Fibroblast of peridontal ligament (primary cell): ENCODE measurements at regions not wholly inside any gene's neighbourhood (a gene's known extent, or its start where the extent isn't known, plus 50 kb on each side); places are given as distances from the start of the nearest gene placed in this dataset.
A peak's percentile ranks its signal among the peaks of the same experiment; 100 is the strongest.
"Not testable (repeated sequence)": the region's sequence is repeated elsewhere in the genome, so short reads cannot be mapped to it uniquely, and the experiment has no call there.

Experiments
- DNase-seq: peaks from one replicate; pipeline ENCODE4 v3.0.0-alpha.2; 2010; ENCODE audit errors: extremely low read depth

DNA sequence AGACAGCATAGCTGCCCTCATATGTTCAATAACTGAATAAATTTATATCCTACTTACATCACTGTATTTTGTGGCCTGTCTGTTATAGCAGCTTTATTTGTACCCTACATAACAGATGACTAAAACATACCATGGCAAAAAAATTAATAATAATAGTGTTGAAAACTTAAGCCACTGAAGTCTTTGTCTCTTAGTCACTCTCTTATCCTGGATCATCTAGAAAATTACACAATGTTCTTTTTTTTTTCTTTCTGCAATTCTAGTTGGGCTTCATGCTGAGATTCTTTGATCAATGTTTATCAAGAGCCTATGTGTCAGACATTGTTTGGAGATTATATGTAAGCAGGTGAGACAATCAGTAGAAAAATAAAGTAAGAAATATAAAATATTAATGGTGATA lies 519.3 kb upstream of the ARPP21 start:
- no peak for DNase-seq

- no peak for DNase-seq
These were observed 501.7 kb upstream of the ARPP21 start for GRCh38 chr3:35137612-35138011.

GRCh38 chr3:35141406-35141805 lies 497.9 kb upstream of the ARPP21 start:
- DNase-seq = no peak

- DNase-seq = no peak
These were observed 495.3 kb upstream of the ARPP21 start for GRCh38 chr3:35144011-35144410.

DNA sequence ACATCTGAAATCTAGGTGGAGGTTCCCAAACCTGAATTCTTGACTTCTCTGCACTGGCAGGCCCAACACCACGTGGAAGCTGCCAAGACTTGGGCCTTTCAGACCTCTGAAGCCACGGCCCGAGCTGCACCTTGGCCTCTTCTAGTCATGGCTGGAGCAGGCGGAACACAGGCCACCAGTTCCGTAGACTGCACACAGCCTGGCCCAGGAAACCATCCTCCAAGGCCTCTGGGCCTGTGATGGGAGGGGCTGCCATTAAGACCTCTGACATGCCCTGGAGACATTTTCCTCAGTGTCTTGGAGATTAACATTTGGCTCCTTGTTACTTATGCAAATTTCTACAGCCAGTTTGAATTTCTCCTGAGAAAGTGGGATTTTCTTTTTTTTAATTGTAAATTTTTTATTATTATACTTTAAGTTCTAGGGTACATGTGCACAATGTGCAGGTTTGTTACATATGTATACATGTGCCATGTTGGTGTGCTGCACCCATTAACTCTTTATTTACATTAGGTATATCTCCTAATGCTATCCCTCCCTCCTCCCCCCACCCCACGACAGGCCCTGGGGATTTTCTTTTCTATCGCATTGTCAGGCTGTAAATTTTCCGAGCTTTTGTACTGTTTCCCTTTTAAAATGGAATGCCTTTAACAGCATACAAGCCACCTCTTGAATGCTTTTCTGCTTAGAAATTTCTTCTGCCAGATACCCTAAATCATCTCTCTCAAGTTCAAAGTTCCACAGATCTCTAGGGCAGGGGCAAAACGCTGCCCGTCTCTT lies 492.9 kb upstream of the ARPP21 start:
- not testable (repeated sequence) for DNase-seq

DNA sequence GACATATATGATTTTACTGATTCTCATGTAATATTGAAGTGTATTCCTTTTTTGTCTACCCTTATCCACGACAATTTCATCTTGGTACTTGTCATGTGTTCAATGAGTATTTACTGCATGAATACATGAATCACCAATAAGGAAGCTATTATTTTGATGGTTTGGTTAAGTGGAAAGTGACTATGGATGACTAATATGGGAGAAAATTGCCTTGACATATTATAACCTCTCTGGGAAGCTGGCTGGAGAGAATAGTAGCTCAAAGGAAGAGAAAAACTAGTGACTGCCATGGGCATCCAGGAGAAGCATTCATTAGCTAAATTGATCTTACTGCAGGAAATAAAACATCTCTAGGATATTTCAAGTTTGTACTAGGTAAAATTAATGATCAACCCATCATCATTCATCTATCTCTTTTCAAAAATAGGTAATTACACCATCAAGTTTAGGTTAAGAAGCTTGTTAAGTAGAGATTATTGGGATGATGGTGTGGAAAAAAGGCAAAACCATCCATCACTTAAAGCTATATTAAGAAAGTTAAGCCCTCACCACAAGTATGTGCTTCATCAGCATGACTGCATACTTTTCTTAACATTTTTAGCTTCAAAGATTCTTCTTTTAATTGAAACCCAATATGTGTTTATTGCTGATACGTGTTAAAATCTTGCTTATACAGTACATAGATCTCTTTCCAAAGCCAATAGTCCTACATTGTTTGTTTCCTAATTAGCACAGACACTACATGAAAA lies 455.2 kb upstream of the ARPP21 start:
- no peak for DNase-seq

DNA sequence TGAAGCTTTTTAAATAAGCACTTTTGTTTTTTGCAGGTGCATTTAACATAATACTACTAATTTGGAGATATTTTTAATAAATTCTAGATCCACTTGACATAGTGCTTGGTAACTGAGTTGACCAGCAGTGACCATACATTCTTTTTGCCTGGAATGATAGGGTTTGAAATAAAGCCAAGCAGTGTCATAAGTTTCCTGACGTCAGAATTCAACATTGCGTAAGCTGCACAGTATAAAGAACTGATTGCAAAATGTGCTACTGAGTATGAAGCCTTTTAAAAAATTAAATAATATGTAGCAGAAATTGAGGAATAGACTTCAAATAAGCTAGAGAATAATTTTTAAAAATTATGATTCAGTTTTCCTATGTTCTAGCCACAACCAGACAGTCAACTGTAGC lies 454.6 kb upstream of the ARPP21 start:
- DNase-seq = peak; percentile 5

DNA sequence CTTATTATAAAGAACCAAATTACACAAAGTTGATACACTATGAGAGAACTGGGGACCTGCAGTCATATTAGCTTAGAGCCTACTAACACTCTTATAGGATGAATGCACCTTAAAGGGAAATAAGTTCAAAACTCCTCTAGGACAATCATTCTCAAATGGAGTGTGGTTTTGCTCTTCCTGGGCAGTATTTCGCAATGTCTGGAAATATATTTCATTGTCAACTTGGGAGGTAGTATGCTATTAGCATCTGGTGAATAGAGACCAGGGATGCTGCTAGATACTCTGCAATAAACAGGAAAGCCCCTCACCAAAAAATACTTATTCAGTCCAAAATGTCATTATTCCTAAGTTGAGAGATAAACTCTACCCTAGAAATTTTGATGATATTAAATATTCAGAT lies 451.4 kb upstream of the ARPP21 start:
- no peak for DNase-seq

- DNase-seq = no peak
These were observed 444.7 kb upstream of the ARPP21 start for GRCh38 chr3:35194666-35195065.

GRCh38 chr3:35198857-35199256 lies 440.5 kb upstream of the ARPP21 start:
- no peak for DNase-seq

DNA sequence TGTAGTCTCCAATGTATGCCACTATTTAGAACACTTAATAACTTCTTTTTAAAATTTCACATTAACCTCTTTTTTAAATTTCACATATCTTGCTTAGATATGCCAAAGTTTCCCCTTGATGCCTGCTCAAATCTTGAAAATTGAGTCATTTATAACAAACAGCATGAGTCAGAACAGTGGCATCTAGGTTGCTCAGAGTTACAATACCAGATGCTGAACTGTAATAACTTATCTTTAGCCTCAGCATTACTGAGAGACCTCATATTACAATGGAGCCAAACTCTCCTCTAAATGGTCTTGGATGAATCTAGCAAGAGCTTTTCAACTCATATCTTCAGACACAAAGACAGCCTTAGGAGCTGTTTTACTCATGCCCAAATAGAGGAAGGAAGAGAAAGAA lies 439.3 kb upstream of the ARPP21 start:
- DNase-seq = no peak

DNA sequence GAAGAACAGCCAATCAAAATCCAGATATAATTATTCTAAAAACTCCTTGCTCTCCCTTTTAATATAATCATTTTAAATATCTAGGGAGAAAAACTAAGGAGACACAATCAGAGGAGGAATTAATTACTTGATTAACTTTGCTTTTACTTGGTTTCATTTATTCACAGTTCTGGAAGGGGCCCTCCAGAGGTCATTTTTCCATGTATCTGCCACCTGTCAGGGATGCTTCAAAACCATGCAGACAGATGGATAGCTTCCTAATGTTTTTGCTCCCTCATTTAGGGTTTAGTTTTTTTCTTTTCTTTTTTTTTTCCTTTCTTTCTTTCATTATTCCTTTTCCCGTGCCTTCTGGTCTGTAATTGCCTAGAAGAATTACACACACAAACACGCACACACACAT lies 438.1 kb upstream of the ARPP21 start:
- DNase-seq = no peak

GRCh38 chr3:35215525-35216500 lies 423.5 kb upstream of the ARPP21 start:
- DNase-seq = no peak

DNA sequence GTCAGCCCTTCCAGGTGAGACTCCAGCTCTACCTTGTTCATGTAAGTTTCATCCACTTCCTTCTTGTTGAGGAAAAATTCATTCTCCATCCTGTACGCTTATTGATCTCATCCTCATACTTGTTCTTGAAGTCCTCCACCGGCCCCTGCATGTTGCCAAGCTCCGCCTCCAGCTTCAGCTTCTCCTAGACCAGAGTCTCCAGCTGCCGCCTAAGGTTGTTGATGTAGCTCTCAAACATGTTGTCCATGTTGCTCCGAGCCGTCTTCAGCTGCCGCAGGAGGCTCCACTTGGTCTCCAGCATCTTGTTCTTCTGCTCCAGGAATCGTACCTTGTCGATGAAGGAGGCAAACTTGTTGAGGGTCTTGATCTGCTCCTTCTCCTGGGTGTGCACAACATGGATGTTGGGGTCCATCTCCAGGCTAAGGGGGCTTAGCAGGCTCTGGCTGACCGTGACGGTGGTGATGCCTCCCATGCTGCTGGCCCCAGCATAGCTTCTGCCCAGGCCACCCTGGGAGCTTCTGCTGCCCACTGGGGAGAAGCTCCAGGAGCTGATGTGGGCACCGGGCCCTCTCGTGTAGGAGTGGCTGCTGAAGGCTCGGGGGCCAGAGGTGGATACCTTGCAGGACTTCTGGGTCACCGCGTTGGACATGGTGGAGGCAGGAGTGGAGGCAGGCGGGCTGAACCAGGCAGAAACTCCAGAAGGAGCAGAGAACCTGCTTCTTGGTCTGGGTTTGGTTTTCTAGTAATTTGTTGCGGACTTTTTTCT lies 422.6 kb upstream of the ARPP21 start:
- DNase-seq = no peak

GRCh38 chr3:35223632-35224394 lies 415.5 kb upstream of the ARPP21 start:
- DNase-seq = no peak

- DNase-seq = no peak
These were observed 414.6 kb upstream of the ARPP21 start for GRCh38 chr3:35224565-35225295.

GRCh38 chr3:35241236-35241635 lies 398.1 kb upstream of the ARPP21 start:
- DNase-seq = no peak

- DNase-seq = no peak
These were observed 384.4 kb upstream of the ARPP21 start for GRCh38 chr3:35254917-35255316.

DNA sequence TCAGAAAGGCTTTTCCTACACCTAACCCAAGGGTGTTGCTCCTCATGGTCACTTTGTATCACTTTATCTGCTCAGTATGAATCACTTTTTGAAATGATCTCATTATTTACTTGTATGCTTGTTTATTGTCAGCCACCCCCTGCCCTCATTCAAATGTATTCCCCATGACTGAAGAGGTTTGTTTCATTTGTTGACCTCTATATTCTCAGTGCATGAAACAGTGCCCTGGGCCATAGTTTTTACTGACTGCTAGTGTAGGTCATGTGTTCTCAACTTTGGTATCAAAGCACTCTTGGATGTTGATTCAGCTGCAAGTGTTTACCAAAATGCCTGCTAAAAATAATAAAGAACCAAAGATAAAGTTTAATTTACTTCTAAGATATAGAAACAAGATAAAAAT lies 381.7 kb upstream of the ARPP21 start:
- no peak for DNase-seq

GRCh38 chr3:35262406-35262805 lies 376.9 kb upstream of the ARPP21 start:
- DNase-seq = no peak
